Transverse colon (tissue), 4 donors: ENCODE measurements at regions not wholly inside any gene's neighbourhood (a gene's known extent, or its start where the extent isn't known, plus 50 kb on each side); places are given as distances from the start of the nearest gene placed in this dataset.
"Not testable (repeated sequence)": the region's sequence is repeated elsewhere in the genome, so short reads cannot be mapped to it uniquely, and the experiment has no call there.

Experiments used
- DNase-seq: peaks from one replicate; pipeline ENCODE4 v3.0.0-alpha.2; 2019
- H3K27ac ChIP-seq, 4 donors: fragments of 200-600 bp; sonication (generic); 2 replicates each; pipeline ENCODE4 v1.5.1; 2016 to 2018; ENCODE audit warnings: inconsistent platforms in 4 of 4
- H3K27me3 ChIP-seq: fragments of 200-600 bp; sonication (generic); 2 replicates; pipeline ENCODE4 v1.5.1; 2017; ENCODE audit warnings: inconsistent platforms
- H3K36me3 ChIP-seq, 4 donors: fragments of 200-600 bp; sonication (generic); 2 replicates each; pipeline ENCODE4 v1.5.1; 2017 to 2019; ENCODE audit warnings: inconsistent platforms in 4 of 4
- H3K4me1 ChIP-seq, 4 donors: fragments of 200-600 bp; sonication (generic); 2 replicates each; pipeline ENCODE4 v1.5.1; 2017 to 2020; ENCODE audit warnings: inconsistent platforms in 4 of 4
- H3K4me3 ChIP-seq, 4 donors: fragments of 200-600 bp; sonication (generic); 1 replicate in 1 of 4; 2 replicates in 3 of 4; pipeline versions ENCODE4 v1.5.1 to v1.6.1; 2017 to 2019; ENCODE audit warnings: inconsistent platforms in 4 of 4
- H3K9me3 ChIP-seq, 2 donors: fragments of 200-600 bp; sonication (generic); 2 replicates each; pipeline ENCODE4 v1.5.1; 2017 to 2019; ENCODE audit warnings: inconsistent platforms in 2 of 2
- EP300 ChIP-seq: sonication (generic); formaldehyde crosslinking; IDR thresholded peaks from one replicate; pipeline ENCODE4 v1.6.1; 2017; ENCODE audit warnings: antibody characterized with exemption, low read depth
- POLR2A ChIP-seq: fragments of 450-650 bp; IDR thresholded peaks from one replicate; pipeline ENCODE4 v1.6.1; 2016; ENCODE audit warnings: antibody characterized with exemption, mild to moderate bottlenecking, moderate library complexity
- POLR2AphosphoS5 ChIP-seq, 3 donors: sonication (generic); formaldehyde crosslinking; IDR thresholded peaks; one replicate each; pipeline ENCODE4 v1.6.1; 2016; ENCODE audit warnings: antibody characterized with exemption in 3 of 3
- WGBS, 2 donors: methylation state at CpG; one replicate each; pipeline ENCODE4 v1.1.5; 2018; ENCODE audit warnings: low coverage in 1 of 2; 5-methylcytosine and 5-hydroxymethylcytosine counted together
- in situ Hi-C, 4 donors: fragments of 200-750 bp; cut with MboI; loops; one replicate each; pipeline versions ENCODE4 v1.15.0 to v1.15.1; 2017; ENCODE audit warnings: low sequenced_read_pairs in 3 of 4, low pct_ligation_motif_present in 1 of 4, low pct_unique_long_range_greater_than_20kb in 1 of 4
- intact Hi-C: fragments of 100-400 bp; cut with DNase I; formaldehyde crosslinking; loops from one replicate; pipeline ENCODE4 v1.15.1; 2023; ENCODE audit warnings: low total_unique reads
- TF ChIP-seq, protein P1 (sequence below), 5 experiments: fragments of 200-600 bp in 3 of 5; fragments of 450-650 bp in 2 of 5; sonication (generic) in 3 of 5; IDR thresholded peaks; 1 replicate in 2 of 5; 2 replicates in 3 of 5; pipeline ENCODE4 v1.5.1; 2016 to 2017; ENCODE audit warnings: antibody characterized with exemption in 5 of 5, inconsistent platforms in 3 of 5, mild to moderate bottlenecking in 2 of 5, moderate library complexity in 1 of 5

DNA sequence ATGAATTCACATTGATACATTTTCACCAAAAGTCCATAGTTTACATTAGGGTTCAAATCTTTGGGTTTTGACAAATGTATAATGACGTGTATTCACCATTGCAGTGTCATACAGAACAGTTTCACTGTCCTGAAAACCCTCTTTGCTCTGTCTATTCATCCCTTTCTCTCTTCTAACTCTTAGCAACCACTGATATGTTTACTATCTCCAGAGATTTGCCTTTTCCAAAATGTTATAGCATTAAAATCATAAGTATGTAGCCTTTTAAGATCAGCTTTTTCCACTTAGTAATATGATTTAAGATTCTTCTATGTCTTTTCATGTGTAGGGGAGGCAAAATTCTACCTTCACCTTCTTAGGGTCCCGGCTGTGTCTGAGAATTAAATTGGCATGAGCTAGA lies 203.8 kb downstream of the TPRG1 start:
- TF ChIP-seq, protein P1, sequence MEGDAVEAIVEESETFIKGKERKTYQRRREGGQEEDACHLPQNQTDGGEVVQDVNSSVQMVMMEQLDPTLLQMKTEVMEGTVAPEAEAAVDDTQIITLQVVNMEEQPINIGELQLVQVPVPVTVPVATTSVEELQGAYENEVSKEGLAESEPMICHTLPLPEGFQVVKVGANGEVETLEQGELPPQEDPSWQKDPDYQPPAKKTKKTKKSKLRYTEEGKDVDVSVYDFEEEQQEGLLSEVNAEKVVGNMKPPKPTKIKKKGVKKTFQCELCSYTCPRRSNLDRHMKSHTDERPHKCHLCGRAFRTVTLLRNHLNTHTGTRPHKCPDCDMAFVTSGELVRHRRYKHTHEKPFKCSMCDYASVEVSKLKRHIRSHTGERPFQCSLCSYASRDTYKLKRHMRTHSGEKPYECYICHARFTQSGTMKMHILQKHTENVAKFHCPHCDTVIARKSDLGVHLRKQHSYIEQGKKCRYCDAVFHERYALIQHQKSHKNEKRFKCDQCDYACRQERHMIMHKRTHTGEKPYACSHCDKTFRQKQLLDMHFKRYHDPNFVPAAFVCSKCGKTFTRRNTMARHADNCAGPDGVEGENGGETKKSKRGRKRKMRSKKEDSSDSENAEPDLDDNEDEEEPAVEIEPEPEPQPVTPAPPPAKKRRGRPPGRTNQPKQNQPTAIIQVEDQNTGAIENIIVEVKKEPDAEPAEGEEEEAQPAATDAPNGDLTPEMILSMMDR (IDR thresholded peaks at IDR 0.05) = no peak
- TF ChIP-seq POLR2AphosphoS5 (IDR thresholded peaks at IDR 0.05) = no peak
- no peak for TF ChIP-seq POLR2A
- TF ChIP-seq EP300 = no peak
- in situ Hi-C loops (no loop called here), intact Hi-C loops (loop anchor here (5.0 kb wide), 1 partner anchor 1342 kb away; no protein-coding TSS in a partner anchor)
- Histone ChIP-seq H3K27me3 (no peaks in the 10 kb centered on the region), H3K4me1 (no peaks in the 10 kb centered on the region), H3K36me3 (no peaks in the 10 kb centered on the region), H3K9me3 (peaks cover 6 to 8% of the 10 kb centered on the region in 2 donors), H3K4me3 (no peak overlapping the region), H3K27ac (no peak overlapping the region)
- no peak for DNase-seq
- WGBS, 2 donors = 88 to 93% methylated on average over 2 of the region's 2 CpGs

DNA sequence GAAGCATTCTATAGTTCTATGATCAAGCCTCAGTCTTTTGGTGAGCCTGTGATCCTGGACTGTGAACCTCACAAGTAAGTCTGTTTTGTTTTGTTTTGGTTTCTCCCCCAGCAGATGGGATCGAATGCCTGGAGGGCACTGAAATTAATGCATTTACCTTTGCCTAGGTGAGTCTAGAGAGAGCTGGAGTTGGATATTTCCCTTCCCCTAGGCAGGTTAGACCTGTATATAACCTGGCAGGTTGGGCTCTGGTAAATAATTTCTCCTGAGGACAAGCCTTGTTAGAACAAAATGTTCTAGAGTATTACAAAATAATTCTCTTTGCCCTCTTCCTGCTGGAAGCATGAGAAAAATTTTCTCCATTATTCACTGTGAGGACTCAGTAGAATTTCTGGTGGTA lies 211.9 kb downstream of the TPRG1 start:
- no peak overlapping the region for H3K27ac ChIP-seq
- H3K4me3 ChIP-seq = no peak overlapping the region
- WGBS, 2 donors = 60 to 74% methylated on average over 1 of the region's 1 CpG
- no peaks in the 10 kb centered on the region for H3K9me3 ChIP-seq
- intact Hi-C loops (no loop called here), in situ Hi-C loops (no loop called here)
- no peak for DNase-seq
- no peaks in the 10 kb centered on the region for H3K27me3 ChIP-seq
- TF ChIP-seq POLR2AphosphoS5 (IDR thresholded peaks at IDR 0.05) (no peak), POLR2A (no peak), EP300 (no peak)
- TF ChIP-seq, protein P1 (IDR thresholded peaks at IDR 0.05) = no peak
- H3K4me1 ChIP-seq = peaks cover 0 to 13% (median 5%) of the 10 kb centered on the region in 4 donors
- H3K36me3 ChIP-seq = no peaks in the 10 kb centered on the region

DNA sequence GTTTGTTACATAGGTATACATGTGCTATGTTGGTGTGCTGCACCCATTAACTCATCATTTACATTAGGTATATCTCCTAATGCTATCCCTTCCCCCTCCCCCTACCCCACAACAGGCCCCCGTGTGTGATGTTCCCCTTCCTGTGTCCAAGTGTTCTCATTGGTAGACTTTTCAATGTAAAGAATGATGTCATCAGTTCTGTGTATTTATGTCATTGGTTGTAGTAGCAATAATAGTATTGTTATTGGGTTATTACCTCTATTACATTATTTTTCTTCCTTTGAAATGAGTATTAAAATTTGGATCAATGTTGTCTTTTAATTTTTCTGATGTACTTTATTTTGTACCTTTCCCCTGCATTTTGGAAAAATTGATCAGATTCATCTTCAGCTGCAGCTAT lies 214.1 kb downstream of the TPRG1 start:
- H3K27me3 ChIP-seq, H3K4me3 ChIP-seq, H3K9me3 ChIP-seq, H3K36me3 ChIP-seq, in situ Hi-C loops, H3K27ac ChIP-seq, intact Hi-C loops, DNase-seq: not testable (repeated sequence)
- WGBS, 2 donors = 67% methylated on average over 1 of the region's 1 CpG; no CpG with 5 or more reads in 1 of the 2 donors
- peaks cover 0 to 13% (median 5%) of the 10 kb centered on the region in 4 donors for H3K4me1 ChIP-seq

DNA sequence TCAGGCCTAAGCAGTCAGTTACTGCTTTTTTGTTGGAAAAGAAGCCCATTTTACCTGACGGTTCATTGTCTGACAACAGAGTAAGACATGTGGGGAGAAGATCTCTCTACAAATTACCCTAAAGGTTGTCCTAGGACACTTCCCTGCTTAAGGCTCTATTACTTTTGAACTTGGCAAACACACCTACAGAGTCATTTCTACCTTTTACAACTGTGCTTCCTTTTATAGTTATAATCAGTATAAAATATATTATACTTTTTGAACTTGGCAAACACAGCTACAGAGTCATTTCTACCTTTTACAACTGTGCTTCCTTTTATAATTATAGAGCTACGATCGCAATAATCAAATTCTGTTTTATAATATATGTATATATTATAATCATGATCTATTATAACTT lies 215.0 kb downstream of the TPRG1 start:
- Histone ChIP-seq H3K4me1 (peaks cover 0 to 13% (median 5%) of the 10 kb centered on the region in 4 donors), H3K36me3 (no peaks in the 10 kb centered on the region), H3K27me3 (no peaks in the 10 kb centered on the region), H3K27ac (peak overlapping the region in 2 of 4 donors; percentile 26 to 53), H3K9me3 (no peaks in the 10 kb centered on the region), H3K4me3 (no peak overlapping the region)
- intact Hi-C loops (no loop called here), in situ Hi-C loops (no loop called here)
- DNase-seq = no peak
- WGBS, 2 donors = 38 to 59% methylated on average over 3 of the region's 3 CpGs
- TF ChIP-seq POLR2A (no peak), POLR2AphosphoS5 (IDR thresholded peaks at IDR 0.05) (no peak), EP300 (no peak)
- TF ChIP-seq, protein P1 (IDR thresholded peaks at IDR 0.05) = no peak

DNA sequence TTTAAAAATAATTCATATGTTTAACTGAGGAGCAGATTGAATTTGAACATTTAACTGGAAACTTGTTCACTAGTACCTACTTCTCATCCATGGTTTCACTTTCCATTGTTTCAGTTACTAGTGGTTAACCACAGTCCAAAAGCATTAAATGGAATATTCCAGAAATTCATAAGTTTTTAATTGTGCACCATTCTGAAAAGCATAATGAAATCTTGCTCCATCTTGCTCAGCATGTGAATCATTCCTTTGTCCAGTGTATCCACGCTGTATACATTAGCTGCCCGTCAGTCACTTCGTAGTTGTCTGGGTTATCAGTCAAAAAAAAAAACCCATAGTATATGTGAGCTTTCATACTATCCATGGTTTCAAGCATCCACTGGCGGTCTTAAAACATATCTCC lies 217.6 kb downstream of the TPRG1 start:
- H3K27me3 ChIP-seq = no peaks in the 10 kb centered on the region
- in situ Hi-C loops = no loop called here
- no peaks in the 10 kb centered on the region for H3K9me3 ChIP-seq
- H3K4me1 ChIP-seq = peaks cover 0 to 31% (median 5%) of the 10 kb centered on the region in 4 donors
- intact Hi-C loops = no loop called here
- 84 to 91% methylated on average over 4 of the region's 4 CpGs for WGBS, 2 donors
- H3K36me3 ChIP-seq = no peaks in the 10 kb centered on the region
- no peak overlapping the region for H3K27ac ChIP-seq
- no peak for DNase-seq
- no peak overlapping the region for H3K4me3 ChIP-seq
- TF ChIP-seq, protein P1 (IDR thresholded peaks at IDR 0.05) = no peak
- no peak for TF ChIP-seq POLR2AphosphoS5 (IDR thresholded peaks at IDR 0.05)
- no peak for TF ChIP-seq EP300
- no peak for TF ChIP-seq POLR2A
